K562 (cell line): ENCODE measurements at regions not wholly inside any gene's neighbourhood (a gene's known extent, or its start where the extent isn't known, plus 50 kb on each side); places are given as distances from the start of the nearest gene placed in this dataset.

ENCODE experiments used
- ATAC-seq: fragments of 200-7000 bp; cut with Tn5 transposase; 3 replicates; pipeline ENCODE4 v1.9.1; 2020; ENCODE audit warnings: moderate library complexity
- BruUV-seq: library from RNA; stranded (reverse); fragments of 400-500 nt; replicated peaks from 2 replicates; lab custom pipeline; 2021; lab: Mats Ljungman, UMichigan
- CTCF ChIA-PET: fragments of 300-600 bp; formaldehyde crosslinking; extraction: SDS; loops from one replicate; lab custom pipeline; 2021; ENCODE audit warnings: low intra/inter-chr PET ratio; lab: Yijun Ruan, JAX
- POLR2A ChIA-PET: fragments of 300-600, 350-650 bp; sonication (Branson Sonifier 250); formaldehyde crosslinking; extraction: SDS; loops from one replicate; lab custom pipeline; 2021; ENCODE audit warnings: antibody characterized with exemption, inconsistent platforms; lab: Yijun Ruan, JAX
- DNase-seq, 4 experiments: peaks; one replicate each; pipeline versions ENCODE4 v3.0.0 to v3.0.0-alpha.2; 2011 to 2018; ENCODE audit warnings: low spot score in 3 of 4, mixed read lengths in 3 of 4; ENCODE audit errors: extremely low read depth in 1 of 4
- FAIRE-seq: peaks from 2 replicates; lab custom pipeline; 2011; peaks lifted over from hg19 to GRCh38; lab: Jason Lieb, UNC
- H2AFZ ChIP-seq: 2 replicates; pipeline ENCODE4 v1.6.0; 2011; ENCODE audit warnings: low read depth, low read length, control low read depth, inconsistent platforms
- H3K27ac ChIP-seq: fragments of 200-600 bp; 3 replicates; pipeline ENCODE4 v1.8.0; 2011; ENCODE audit warnings: low read depth, mild to moderate bottlenecking, control low read depth, inconsistent platforms, low read length, moderate library complexity, mixed read lengths; ENCODE audit errors: extremely low read depth
- H3K27me3 ChIP-seq, 2 experiments: fragments of 300-600 bp in 1 of 2; 2 replicates in 1 of 2; 3 replicates in 1 of 2; pipeline versions ENCODE4 v1.6.0 to v1.8.0; 2011; ENCODE audit warnings: inconsistent platforms in 2 of 2, low read length in 2 of 2, mild to moderate bottlenecking in 1 of 2, mixed read lengths in 1 of 2, moderate library complexity in 1 of 2; ENCODE audit not compliant: control insufficient read depth in 2 of 2, insufficient read depth in 2 of 2
- H3K36me3 ChIP-seq: fragments of 300-600 bp; 3 replicates; pipeline ENCODE4 v1.8.0; 2011; ENCODE audit warnings: mild to moderate bottlenecking, low read length, inconsistent platforms; ENCODE audit not compliant: control insufficient read depth, insufficient read depth
- H3K4me1 ChIP-seq, 2 experiments: fragments of 200-600 bp in 1 of 2; replicated peaks in 1 of 2; 2 replicates in 1 of 2; 3 replicates in 1 of 2; pipeline versions ENCODE4 v1.5.1 to v1.8.0; 2011; ENCODE audit warnings: inconsistent platforms in 2 of 2, low read length in 2 of 2, mild to moderate bottlenecking in 1 of 2, mixed read lengths in 1 of 2, moderate library complexity in 1 of 2; ENCODE audit not compliant: control insufficient read depth in 2 of 2, insufficient read depth in 2 of 2
- H3K4me2 ChIP-seq: 2 replicates; pipeline ENCODE4 v1.6.1; 2011; ENCODE audit warnings: low read length, control low read depth, inconsistent platforms, mixed read lengths; ENCODE audit not compliant: insufficient read depth
- H3K4me3 ChIP-seq: fragments of 200-600 bp; sonication (generic), shearing (Covaris generic); 2 replicates; pipeline ENCODE4 v1.5.1; 2016; ENCODE audit warnings: control low read depth, inconsistent platforms
- H3K79me2 ChIP-seq: fragments of 200-600 bp; 3 replicates; pipeline ENCODE4 v1.8.0; 2011; ENCODE audit warnings: low read length, inconsistent platforms; ENCODE audit not compliant: control insufficient read depth, insufficient read depth
- H3K9ac ChIP-seq, 2 experiments: 2 replicates each; pipeline versions ENCODE4 v1.6.0 to v1.6.1; 2011; ENCODE audit warnings: low read depth in 2 of 2, low read length in 2 of 2, control low read depth in 1 of 2, inconsistent platforms in 1 of 2, mild to moderate bottlenecking in 1 of 2, mixed read lengths in 1 of 2; ENCODE audit not compliant: insufficient read depth in 1 of 2
- H3K9me1 ChIP-seq: one replicate; pipeline ENCODE4 v1.6.0; 2011; ENCODE audit warnings: inconsistent platforms, mild to moderate bottlenecking, low read length, moderate library complexity; ENCODE audit not compliant: control insufficient read depth, insufficient read depth
- H3K9me3 ChIP-seq: replicated peaks from 2 replicates; pipeline ENCODE4 v1.5.1; 2011; ENCODE audit warnings: low read depth, low read length, inconsistent platforms; ENCODE audit not compliant: control insufficient read depth, insufficient read depth
- H4K20me1 ChIP-seq: replicated peaks from 2 replicates; pipeline ENCODE4 v1.6.1; 2011; ENCODE audit warnings: low read length, inconsistent platforms, mixed read lengths; ENCODE audit not compliant: control insufficient read depth, insufficient read depth
- CHD2 ChIP-seq: IDR thresholded peaks from 2 replicates; pipeline ENCODE4 v1.6.1; 2011; ENCODE audit warnings: low read depth, low read length
- ETS1 ChIP-seq: conservative IDR thresholded peaks from 2 replicates; pipeline ENCODE4 v1.6.1; 2011; ENCODE audit warnings: low read depth, mild to moderate bottlenecking, low read length; ENCODE audit not compliant: control insufficient read depth
- FOXJ3 ChIP-seq: sonication (generic); formaldehyde crosslinking; IDR thresholded peaks from 2 replicates; pipeline ENCODE4 v1.4.0; 2020; ENCODE audit warnings: mild to moderate bottlenecking, missing genetic modification reagents
- KLF13 ChIP-seq: fragments of 450-650 bp; IDR thresholded peaks from 2 replicates; pipeline ENCODE4 v1.6.1; 2016; ENCODE audit warnings: missing genetic modification characterization, low read depth, mild to moderate bottlenecking, missing compliant biosample characterization, moderate library complexity, borderline replicate concordance
- MAX ChIP-seq: sonication (generic); formaldehyde crosslinking; IDR thresholded peaks from 2 replicates; pipeline ENCODE4 v1.9.0; 2022; ENCODE audit warnings: mild to moderate bottlenecking, missing genetic modification reagents
- NCOA6 ChIP-seq: fragments of 450-650 bp; IDR thresholded peaks from 2 replicates; pipeline ENCODE4 v1.6.1; 2017; ENCODE audit warnings: mild to moderate bottlenecking
- RCOR1 ChIP-seq, 2 experiments: IDR thresholded peaks; 2 replicates each; pipeline ENCODE4 v1.6.1; 2012; ENCODE audit warnings: low read depth in 2 of 2, low read length in 2 of 2, borderline replicate concordance in 1 of 2, improper control_type of control experiment in 1 of 2
- SIX5 ChIP-seq, 2 experiments: IDR thresholded peaks; 2 replicates each; pipeline ENCODE4 v1.6.1; 2011; ENCODE audit warnings: low read length in 2 of 2, borderline replicate concordance in 1 of 2, low read depth in 1 of 2, mild to moderate bottlenecking in 1 of 2, moderate library complexity in 1 of 2; ENCODE audit not compliant: insufficient read depth in 1 of 2
- SMAD3 ChIP-seq: fragments of 450-650 bp; formaldehyde crosslinking; conservative IDR thresholded peaks from 2 replicates; pipeline ENCODE4 v1.4.0; 2020; ENCODE audit warnings: mild to moderate bottlenecking
- SMARCB1 ChIP-seq: IDR thresholded peaks from 2 replicates; pipeline ENCODE4 v1.6.1; 2011; ENCODE audit warnings: improper control_type of control experiment, low read depth; ENCODE audit not compliant: insufficient read length
- SUPT5H ChIP-seq: fragments of 450-650 bp; IDR thresholded peaks from 2 replicates; pipeline ENCODE4 v1.6.1; 2016
- TAF9B ChIP-seq: fragments of 450-650 bp; IDR thresholded peaks from 2 replicates; pipeline ENCODE4 v1.6.1; 2018; ENCODE audit warnings: mild to moderate bottlenecking; ENCODE audit not compliant: partially characterized antibody
- ZNF583 ChIP-seq: fragments of 250-450 bp; sonication (Bioruptor Pico); IDR thresholded peaks from 2 replicates; pipeline ENCODE4 v1.4.0; 2020
- ZNF696 ChIP-seq: fragments of 250-450 bp; sonication (Bioruptor Pico); conservative IDR thresholded peaks from 2 replicates; pipeline ENCODE4 v1.4.0; 2020; ENCODE audit warnings: mild to moderate bottlenecking, moderate library complexity
- WGBS: fragments of 100-300 bp; shearing (Covaris generic); methylation state at CpG from one replicate; pipeline ENCODE4 v1.1.6; 2016; ENCODE audit warnings: low coverage, mixed read lengths; ENCODE audit not compliant: insufficient coverage; ENCODE audit errors: missing lambda C conversion rate; 5-methylcytosine and 5-hydroxymethylcytosine counted together
- in situ Hi-C: fragments of 300-500 bp; cut with MboI; formaldehyde crosslinking; loops from 4 replicates; pipeline ENCODE4 v1.15.0; 2018; ENCODE audit warnings: inconsistent platforms, mixed read lengths
- intact Hi-C: fragments of 100-400 bp; cut with micrococcal nuclease; formaldehyde crosslinking; loops from 2 replicates; pipeline ENCODE4 v1.14.2; 2022

DNA sequence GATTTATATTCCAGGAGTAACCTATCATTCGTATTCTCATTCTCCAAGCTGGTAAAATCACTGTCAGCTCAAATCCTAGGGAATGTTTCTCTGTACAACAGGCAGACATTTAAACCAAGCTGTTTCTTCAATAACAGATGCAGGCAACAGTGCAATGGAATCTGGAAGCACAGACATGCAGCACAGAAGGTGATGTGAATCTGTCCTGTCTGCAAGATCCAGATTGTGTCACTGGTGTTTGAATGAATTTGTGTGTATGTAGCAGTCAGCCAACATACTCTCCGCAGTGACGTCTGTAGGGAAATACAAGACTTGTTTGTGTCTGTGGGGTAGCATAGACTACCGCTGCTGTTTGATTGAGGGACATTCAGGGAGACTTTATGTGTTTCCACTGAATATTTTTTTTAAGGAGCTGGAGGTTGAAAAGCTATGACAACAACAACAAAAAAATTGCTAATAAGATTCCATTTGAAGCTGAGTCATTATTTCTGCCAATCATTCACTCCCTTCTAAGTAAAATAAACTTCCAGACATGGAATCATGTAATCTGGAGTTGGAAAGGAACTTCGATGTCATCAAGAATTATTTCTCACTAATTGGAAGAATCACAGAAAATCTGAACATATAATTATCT lies 122.9 kb upstream of the MYO3A start:
- in situ Hi-C loops, result no loop called here
- H3K4me1 ChIP-seq, result no peaks in the 10 kb centered on the region
- H3K9me1 ChIP-seq, result no peaks in the 10 kb centered on the region
- no peak overlapping the region for H3K27ac ChIP-seq
- intact Hi-C loops, result no loop called here
- H3K9ac ChIP-seq, result no peak overlapping the region
- no peaks in the 10 kb centered on the region for H3K36me3 ChIP-seq
- DNase-seq (no peak), ATAC-seq (no peak), FAIRE-seq (no peak)
- BruUV-seq, result no TSS peak
- TF ChIP-seq KLF13 (tag) (no peak), SMARCB1 (no peak), NCOA6 (no peak)
- 0% methylated on average over 5 of the region's 5 CpGs for WGBS
- ChIA-PET POLR2A (no interaction called here), CTCF (no interaction called here)
- 0 out of 5 replicates have a peak, but pooled peaks cover 0 to 4% of the 10 kb centered on the region in 2 experiments for H3K27me3 ChIP-seq
- no peaks in the 10 kb centered on the region for H4K20me1 ChIP-seq
- H3K4me2 ChIP-seq, result no peak overlapping the region
- no peaks in the 10 kb centered on the region for H3K79me2 ChIP-seq
- no peak overlapping the region for H3K4me3 ChIP-seq
- no peaks in the 10 kb centered on the region for H3K9me3 ChIP-seq
- H2AFZ ChIP-seq, result no peak overlapping the region

- FAIRE-seq (no peak), ATAC-seq (no peak), DNase-seq (no peak)
- Histone ChIP-seq H3K27me3 (0 out of 5 replicates have a peak, but pooled peaks cover 0 to 4% of the 10 kb centered on the region in 2 experiments), H3K9me1 (no peaks in the 10 kb centered on the region), H3K9me3 (no peaks in the 10 kb centered on the region), H3K27ac (no peak overlapping the region), H4K20me1 (no peaks in the 10 kb centered on the region), H2AFZ (no peak overlapping the region), H3K4me3 (no peak overlapping the region), H3K4me2 (no peak overlapping the region), H3K36me3 (no peaks in the 10 kb centered on the region), H3K79me2 (no peaks in the 10 kb centered on the region), H3K9ac (no peak overlapping the region), H3K4me1 (no peaks in the 10 kb centered on the region)
- CTCF ChIA-PET, result no interaction called here
- POLR2A ChIA-PET, result no interaction called here
- 0% methylated on average over 3 of the region's 3 CpGs for WGBS
- BruUV-seq, result no TSS peak
- in situ Hi-C loops, result no loop called here
- intact Hi-C loops, result no loop called here
- TF ChIP-seq CHD2 (no peak), FOXJ3 (CRISPR knock-in tag) (no peak), SIX5 (IDR thresholded peaks at IDR 0.05; ENCODE audit: borderline replicate concordance in 1 of 2, insufficient read depth in 1 of 2, low read depth in 1 of 2, low read length in 2 of 2) (no peak), ZNF583 (CRISPR knock-in tag) (no peak), TAF9B (no peak), RCOR1 (IDR thresholded peaks at IDR 0.05; ENCODE audit: borderline replicate concordance in 1 of 2, low read depth in 2 of 2, low read length in 2 of 2) (no peak), SUPT5H (no peak), SMAD3 (CRISPR knock-in tag) (no peak), ETS1 (no peak), MAX (no peak), ZNF696 (CRISPR knock-in tag) (no peak)
Measured at GRCh38 chr10:25813511-25813910, 120.5 kb upstream of the MYO3A start.
